Keratinocyte (primary cell): ENCODE measurements at regions not wholly inside any gene's neighbourhood (a gene's known extent, or its start where the extent isn't known, plus 50 kb on each side); places are given as distances from the start of the nearest gene placed in this dataset.

Experiments
- EZH2 ChIP-seq: IDR thresholded peaks from one replicate; pipeline ENCODE4 v1.6.1; 2012; ENCODE audit warnings: inconsistent platforms, mild to moderate bottlenecking, low read length, moderate library complexity
- TF ChIP-seq, protein P1 (sequence below), 3 experiments: IDR thresholded peaks in 1 of 3; conservative IDR thresholded peaks in 1 of 3; optimal IDR thresholded peaks in 1 of 3; 2 replicates in 2 of 3; 3 replicates in 1 of 3; pipeline versions ENCODE3 to v1.5.1; 2011; ENCODE audit warnings: low read length in 3 of 3, mild to moderate bottlenecking in 3 of 3, moderate library complexity in 2 of 3, control low read depth in 1 of 3, inconsistent platforms in 1 of 3; ENCODE audit not compliant: insufficient read depth in 2 of 3; ENCODE audit errors: extremely low read depth in 1 of 3

DNA sequence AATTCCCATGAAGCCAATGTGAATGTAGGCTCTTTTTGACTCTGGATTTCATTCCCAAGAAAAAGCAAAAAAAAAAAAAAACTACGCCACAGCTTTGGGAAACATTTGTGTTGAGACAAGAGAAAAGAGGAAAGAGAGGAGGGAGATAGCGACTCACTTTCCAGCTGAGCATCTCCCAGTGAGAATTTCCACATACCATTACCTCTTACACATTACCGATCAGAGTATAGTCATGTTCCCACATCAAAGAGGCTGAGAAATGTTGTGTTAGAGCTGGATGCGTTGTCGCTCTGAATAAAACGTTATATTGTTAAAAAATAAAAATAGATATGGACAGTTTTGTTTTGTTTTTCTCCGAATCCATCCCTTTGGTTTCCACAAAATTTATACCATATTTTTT, 1019.3 kb upstream of the ADGRB3 start:
- TF ChIP-seq, protein P1, sequence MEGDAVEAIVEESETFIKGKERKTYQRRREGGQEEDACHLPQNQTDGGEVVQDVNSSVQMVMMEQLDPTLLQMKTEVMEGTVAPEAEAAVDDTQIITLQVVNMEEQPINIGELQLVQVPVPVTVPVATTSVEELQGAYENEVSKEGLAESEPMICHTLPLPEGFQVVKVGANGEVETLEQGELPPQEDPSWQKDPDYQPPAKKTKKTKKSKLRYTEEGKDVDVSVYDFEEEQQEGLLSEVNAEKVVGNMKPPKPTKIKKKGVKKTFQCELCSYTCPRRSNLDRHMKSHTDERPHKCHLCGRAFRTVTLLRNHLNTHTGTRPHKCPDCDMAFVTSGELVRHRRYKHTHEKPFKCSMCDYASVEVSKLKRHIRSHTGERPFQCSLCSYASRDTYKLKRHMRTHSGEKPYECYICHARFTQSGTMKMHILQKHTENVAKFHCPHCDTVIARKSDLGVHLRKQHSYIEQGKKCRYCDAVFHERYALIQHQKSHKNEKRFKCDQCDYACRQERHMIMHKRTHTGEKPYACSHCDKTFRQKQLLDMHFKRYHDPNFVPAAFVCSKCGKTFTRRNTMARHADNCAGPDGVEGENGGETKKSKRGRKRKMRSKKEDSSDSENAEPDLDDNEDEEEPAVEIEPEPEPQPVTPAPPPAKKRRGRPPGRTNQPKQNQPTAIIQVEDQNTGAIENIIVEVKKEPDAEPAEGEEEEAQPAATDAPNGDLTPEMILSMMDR (optimal IDR thresholded peaks at IDR 0.05 in 1 of 3, IDR thresholded peaks at IDR 0.05 in 1 of 3, conservative IDR thresholded peaks at IDR 0.05 in 1 of 3; ENCODE audit: extremely low read depth in 1 of 3, insufficient read depth in 2 of 3, low read length in 3 of 3): no peak
- TF ChIP-seq EZH2: no peak
